ENCODE measurements at regions not wholly inside any gene's neighbourhood (a gene's known extent, or its start where the extent isn't known, plus 50 kb on each side); places are given as distances from the start of the nearest gene placed in this dataset.

DNA sequence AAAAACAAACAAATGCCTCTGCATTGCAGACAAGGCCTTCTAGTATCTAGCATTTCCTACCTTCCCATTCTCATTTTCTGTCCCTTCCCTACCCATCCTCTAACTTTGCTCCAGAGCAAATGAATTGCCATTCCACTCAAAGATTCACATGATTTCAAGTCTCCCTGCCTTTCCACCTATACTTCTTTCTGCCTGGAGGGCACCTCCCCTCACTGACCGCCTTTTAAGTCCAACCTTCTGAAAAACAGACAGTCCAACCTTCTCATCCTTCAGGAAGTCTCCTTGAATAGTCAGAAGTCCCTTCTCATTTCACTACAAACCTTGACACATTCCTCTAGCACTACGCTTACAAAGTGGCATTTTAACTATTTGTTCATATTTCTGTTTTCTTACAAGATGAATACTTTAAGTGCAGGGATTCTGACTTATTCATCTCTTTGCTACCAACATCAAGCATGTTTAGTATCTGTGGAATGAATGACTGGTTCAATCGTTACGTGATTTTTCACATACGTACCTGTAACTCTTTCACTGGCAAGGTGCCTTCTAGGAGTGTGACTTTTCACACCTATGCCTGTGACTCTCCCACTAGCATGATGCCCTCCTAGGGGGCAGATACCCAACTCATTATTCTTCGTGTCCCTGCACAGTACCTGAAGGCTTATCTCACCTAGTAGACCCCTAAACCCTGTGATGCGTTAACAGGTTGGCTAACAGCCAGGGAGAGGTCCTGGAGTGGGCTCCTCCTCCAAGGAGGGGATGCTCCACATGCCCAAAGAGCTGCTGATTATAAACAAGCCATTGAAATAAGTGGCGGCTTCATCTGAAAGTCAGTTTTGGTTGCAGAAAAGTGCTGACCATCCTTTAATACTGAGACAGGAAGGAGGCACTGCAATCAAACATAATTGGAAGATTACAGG is 356.2 kb downstream of the MYCN start:
- H2BK20ac ChIP-seq (ENCODE audit: low read depth, low read length, poor library complexity, severe bottlenecking) = no peak overlapping the region
- no peak overlapping the region for H2AK5ac ChIP-seq (ENCODE audit: insufficient read length, low read length)
- H4K8ac ChIP-seq (replicated peaks; ENCODE audit: insufficient read length, low read depth, low read length) = no peak overlapping the region
- no peak overlapping the region for H2BK15ac ChIP-seq (ENCODE audit: low read depth, low read length)
- H2AFZ ChIP-seq (ENCODE audit: low read length) = no peak overlapping the region
- WGBS (ENCODE audit: extremely low coverage, insufficient read length, low lambda C conversion rate) = no CpG with 5 or more reads among the region's 8 CpGs
- H3K79me2 ChIP-seq (ENCODE audit: insufficient read depth, low read length) = no peaks in the 10 kb centered on the region
- no peak overlapping the region for H2BK5ac ChIP-seq (ENCODE audit: insufficient read length, low read length)
- no peak overlapping the region for H3K27ac ChIP-seq (ENCODE audit: insufficient read length, low read depth, low read length)
- DNase-seq = no peak
- no peak overlapping the region for H3K4me2 ChIP-seq (ENCODE audit: insufficient read depth, insufficient read length, low read length)
- H3K23me2 ChIP-seq (ENCODE audit: insufficient read length, low read depth, low read length, poor library complexity, severe bottlenecking) = no peaks in the 10 kb centered on the region
- H3K56ac ChIP-seq (ENCODE audit: insufficient read length, low read depth, low read length) = no peak overlapping the region
- no peak overlapping the region for H3K14ac ChIP-seq (ENCODE audit: insufficient read depth, low read length)
- H2BK120ac ChIP-seq (ENCODE audit: low read depth, low read length, poor library complexity, severe bottlenecking) = no peak overlapping the region
- no peaks in the 10 kb centered on the region for H4K20me1 ChIP-seq (ENCODE audit: control insufficient read depth, insufficient read depth, insufficient read length)
- Mint-ChIP-seq H3K27me3 (ENCODE audit: low read depth) (peaks cover 2% of the 10 kb centered on the region; the same call in 1 of the 2 replicates), H3K27ac (no peak overlapping the region), H3K36me3 (ENCODE audit: insufficient read depth in 1 of 3, low read depth in 3 of 3) (peaks cover 2 to 11% (median 3%) of the 10 kb centered on the region in 3 experiments; a peak in 4 of 7 replicates), H3K4me1 (peaks cover 3 to 10% of the 10 kb centered on the region in 2 experiments), H3K9me3 (peaks cover 3 to 12% of the 10 kb centered on the region in 2 experiments; a peak in 3 of 5 replicates), H3K4me3 (no peak overlapping the region)
- H3K18ac ChIP-seq (ENCODE audit: insufficient read length, low read depth, low read length) = no peak overlapping the region
- no peak overlapping the region for H3K4ac ChIP-seq (ENCODE audit: low read depth, low read length)
- no peaks in the 10 kb centered on the region for H3K9me3 ChIP-seq (ENCODE audit: control insufficient read depth, low read depth, low read length)
- H3K23ac ChIP-seq (ENCODE audit: insufficient read length, low read depth, low read length) = no peak overlapping the region
- no peaks in the 10 kb centered on the region for H3K4me1 ChIP-seq (ENCODE audit: insufficient read depth, low read length)
- H3K79me1 ChIP-seq (ENCODE audit: insufficient read depth, low read depth, low read length, poor library complexity, severe bottlenecking) = no peaks in the 10 kb centered on the region
- no peak overlapping the region for H4K5ac ChIP-seq (ENCODE audit: insufficient read length, low read depth, low read length)
- H4K91ac ChIP-seq (ENCODE audit: insufficient read length, low read depth, low read length) = no peak overlapping the region
- no peak overlapping the region for H3K9ac ChIP-seq (ENCODE audit: extremely low read depth, insufficient read length, low read length)
- no peak overlapping the region for H2BK12ac ChIP-seq (ENCODE audit: insufficient read length, low read depth, low read length)
- TF ChIP-seq, protein P1, sequence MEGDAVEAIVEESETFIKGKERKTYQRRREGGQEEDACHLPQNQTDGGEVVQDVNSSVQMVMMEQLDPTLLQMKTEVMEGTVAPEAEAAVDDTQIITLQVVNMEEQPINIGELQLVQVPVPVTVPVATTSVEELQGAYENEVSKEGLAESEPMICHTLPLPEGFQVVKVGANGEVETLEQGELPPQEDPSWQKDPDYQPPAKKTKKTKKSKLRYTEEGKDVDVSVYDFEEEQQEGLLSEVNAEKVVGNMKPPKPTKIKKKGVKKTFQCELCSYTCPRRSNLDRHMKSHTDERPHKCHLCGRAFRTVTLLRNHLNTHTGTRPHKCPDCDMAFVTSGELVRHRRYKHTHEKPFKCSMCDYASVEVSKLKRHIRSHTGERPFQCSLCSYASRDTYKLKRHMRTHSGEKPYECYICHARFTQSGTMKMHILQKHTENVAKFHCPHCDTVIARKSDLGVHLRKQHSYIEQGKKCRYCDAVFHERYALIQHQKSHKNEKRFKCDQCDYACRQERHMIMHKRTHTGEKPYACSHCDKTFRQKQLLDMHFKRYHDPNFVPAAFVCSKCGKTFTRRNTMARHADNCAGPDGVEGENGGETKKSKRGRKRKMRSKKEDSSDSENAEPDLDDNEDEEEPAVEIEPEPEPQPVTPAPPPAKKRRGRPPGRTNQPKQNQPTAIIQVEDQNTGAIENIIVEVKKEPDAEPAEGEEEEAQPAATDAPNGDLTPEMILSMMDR (conservative IDR thresholded peaks at IDR 0.05) = no peak
- H3T11ph ChIP-seq (ENCODE audit: low read length) = no peak overlapping the region
- H3K27me3 ChIP-seq (ENCODE audit: insufficient read depth, low read length) = no peaks in the 10 kb centered on the region

Measured in H9 (cell line).